ENCODE measurements at regions not wholly inside any gene's neighbourhood (a gene's known extent, or its start where the extent isn't known, plus 50 kb on each side); places are given as distances from the start of the nearest gene placed in this dataset.

GRCh38 chr15:91526424-91526823 is 327.1 kb upstream of the SLCO3A1 start:
- TF ChIP-seq POLR2A (IDR thresholded peaks at IDR 0.05; ENCODE audit: low read length): no peak
- no peak for TF ChIP-seq GATA1 (IDR thresholded peaks at IDR 0.05; ENCODE audit: low read depth, low read length)
